ENCODE measurements at regions not wholly inside any gene's neighbourhood (a gene's known extent, or its start where the extent isn't known, plus 50 kb on each side); places are given as distances from the start of the nearest gene placed in this dataset.

DNA sequence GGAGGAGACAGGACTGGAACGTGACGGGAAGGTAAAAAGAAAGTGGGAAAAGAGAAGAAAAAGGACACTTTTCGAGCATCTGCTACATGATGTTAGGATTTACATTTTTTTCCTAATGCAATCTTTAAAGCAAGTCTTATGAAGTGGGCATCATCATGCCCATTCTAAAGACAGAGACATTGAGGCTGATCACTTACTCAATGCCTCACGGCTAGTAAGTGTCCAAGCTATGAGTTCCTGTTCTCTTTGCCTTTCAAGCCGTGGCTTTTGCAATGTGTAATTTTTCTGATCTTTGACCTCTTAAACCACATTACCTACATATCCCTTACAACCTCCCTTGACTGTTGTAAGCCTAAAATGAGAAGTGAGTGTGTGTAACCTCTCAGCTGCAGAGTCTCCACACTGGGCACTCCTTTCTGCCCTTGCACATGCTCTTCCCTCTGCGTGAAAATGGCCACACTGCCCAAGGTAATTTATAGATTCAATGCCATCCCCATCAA, 649.2 kb downstream of the RNF144A start:
- TF ChIP-seq, protein P1, sequence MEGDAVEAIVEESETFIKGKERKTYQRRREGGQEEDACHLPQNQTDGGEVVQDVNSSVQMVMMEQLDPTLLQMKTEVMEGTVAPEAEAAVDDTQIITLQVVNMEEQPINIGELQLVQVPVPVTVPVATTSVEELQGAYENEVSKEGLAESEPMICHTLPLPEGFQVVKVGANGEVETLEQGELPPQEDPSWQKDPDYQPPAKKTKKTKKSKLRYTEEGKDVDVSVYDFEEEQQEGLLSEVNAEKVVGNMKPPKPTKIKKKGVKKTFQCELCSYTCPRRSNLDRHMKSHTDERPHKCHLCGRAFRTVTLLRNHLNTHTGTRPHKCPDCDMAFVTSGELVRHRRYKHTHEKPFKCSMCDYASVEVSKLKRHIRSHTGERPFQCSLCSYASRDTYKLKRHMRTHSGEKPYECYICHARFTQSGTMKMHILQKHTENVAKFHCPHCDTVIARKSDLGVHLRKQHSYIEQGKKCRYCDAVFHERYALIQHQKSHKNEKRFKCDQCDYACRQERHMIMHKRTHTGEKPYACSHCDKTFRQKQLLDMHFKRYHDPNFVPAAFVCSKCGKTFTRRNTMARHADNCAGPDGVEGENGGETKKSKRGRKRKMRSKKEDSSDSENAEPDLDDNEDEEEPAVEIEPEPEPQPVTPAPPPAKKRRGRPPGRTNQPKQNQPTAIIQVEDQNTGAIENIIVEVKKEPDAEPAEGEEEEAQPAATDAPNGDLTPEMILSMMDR (IDR thresholded peaks at IDR 0.05; ENCODE audit: low read depth, low read length, poor library complexity, severe bottlenecking), result no peak
- no peak for TF ChIP-seq EZH2phosphoT487 (IDR thresholded peaks at IDR 0.05; ENCODE audit: borderline replicate concordance, low read length)

Measured in DOHH2 (cell line).